Thymus (tissue), 11 donors: ENCODE measurements at regions not wholly inside any gene's neighbourhood (a gene's known extent, or its start where the extent isn't known, plus 50 kb on each side); places are given as distances from the start of the nearest gene placed in this dataset.

Experiments used
- DNase-seq, 9 donors: peaks; one replicate each; pipeline ENCODE4 v3.0.0-alpha.2; 2013; ENCODE audit warnings: low spot score in 9 of 9, low read depth in 6 of 9, missing footprints in 1 of 9
- H3K27ac ChIP-seq, 2 donors: one replicate each; pipeline ENCODE4 v1.5.1; 2013; ENCODE audit warnings: control low read depth in 1 of 2, low read depth in 1 of 2, low read length in 1 of 2, mild to moderate bottlenecking in 1 of 2, moderate library complexity in 1 of 2
- H3K27me3 ChIP-seq, 2 donors: one replicate each; pipeline ENCODE4 v1.5.1; 2013; ENCODE audit warnings: low read length in 1 of 2; ENCODE audit not compliant: control insufficient read depth in 2 of 2, insufficient read depth in 1 of 2
- H3K36me3 ChIP-seq, 2 donors: one replicate each; pipeline ENCODE4 v1.5.1; 2013; ENCODE audit warnings: low read length in 1 of 2, mild to moderate bottlenecking in 1 of 2, moderate library complexity in 1 of 2; ENCODE audit not compliant: control insufficient read depth in 2 of 2, insufficient read depth in 2 of 2
- H3K4me1 ChIP-seq, 2 donors: one replicate each; pipeline ENCODE4 v1.5.1; 2013; ENCODE audit warnings: low read length in 2 of 2; ENCODE audit not compliant: control insufficient read depth in 2 of 2, insufficient read depth in 2 of 2
- H3K4me3 ChIP-seq, 2 donors: one replicate each; pipeline ENCODE4 v1.5.1; 2013; ENCODE audit warnings: low read length in 2 of 2, control low read depth in 1 of 2, mild to moderate bottlenecking in 1 of 2
- H3K9me3 ChIP-seq, 2 donors: one replicate each; pipeline ENCODE4 v1.5.1; 2013; ENCODE audit warnings: low read length in 1 of 2, mild to moderate bottlenecking in 1 of 2; ENCODE audit not compliant: control insufficient read depth in 2 of 2, insufficient read depth in 1 of 2
- WGBS: extraction: QIAGEN DNeasy Blood & Tissue Kit; methylation state at CpG from one replicate; pipeline ENCODE4 v1.1.7; 2013; 5-methylcytosine and 5-hydroxymethylcytosine counted together
- donor health status: healthy.

- Histone ChIP-seq H3K4me3 (no peak overlapping the region), H3K4me1 (peaks cover 0 to 12% of the 10 kb centered on the region in 2 donors), H3K27ac (no peak overlapping the region), H3K27me3 (no peaks in the 10 kb centered on the region), H3K36me3 (no peaks in the 10 kb centered on the region), H3K9me3 (no peaks in the 10 kb centered on the region)
- DNase-seq = no peak
- WGBS = 97% methylated on average over 3 of the region's 3 CpGs
Measured at GRCh38 chr6:105750089-105750488, 336.0 kb upstream of the PRDM1 start.

- no peak overlapping the region for H3K27ac ChIP-seq
- no peak for DNase-seq
Measured at GRCh38 chr6:105748737-105749161, 337.4 kb upstream of the PRDM1 start.

GRCh38 chr6:105747823-105748405 is 338.2 kb upstream of the PRDM1 start:
- no peak overlapping the region for H3K4me3 ChIP-seq
- no peaks in the 10 kb centered on the region for H3K9me3 ChIP-seq
- peaks cover 0 to 12% of the 10 kb centered on the region in 2 donors for H3K4me1 ChIP-seq
- H3K27me3 ChIP-seq = no peaks in the 10 kb centered on the region
- no peaks in the 10 kb centered on the region for H3K36me3 ChIP-seq
- H3K27ac ChIP-seq = no peak overlapping the region
- WGBS = over 99% methylated on average over 3 of the region's 3 CpGs
- no peak for DNase-seq

More at GRCh38 chr6:105748737-105749161, 337.4 kb upstream of the PRDM1 start:
- H3K4me3 ChIP-seq = no peak overlapping the region
- H3K4me1 ChIP-seq = peaks cover 0 to 12% of the 10 kb centered on the region in 2 donors
- H3K9me3 ChIP-seq = no peaks in the 10 kb centered on the region
- no peaks in the 10 kb centered on the region for H3K27me3 ChIP-seq
- 87% methylated on average over 6 of the region's 6 CpGs for WGBS
- no peaks in the 10 kb centered on the region for H3K36me3 ChIP-seq

GRCh38 chr6:105746509-105746908 is 339.6 kb upstream of the PRDM1 start:
- Histone ChIP-seq H3K4me3 (no peak overlapping the region), H3K4me1 (peaks cover 0 to 12% of the 10 kb centered on the region in 2 donors), H3K36me3 (no peaks in the 10 kb centered on the region), H3K27me3 (no peaks in the 10 kb centered on the region), H3K9me3 (no peaks in the 10 kb centered on the region), H3K27ac (no peak overlapping the region)
- WGBS = 7% methylated on average over 1 of the region's 1 CpG
- peak in 1 of 9 donors; percentile 19 for DNase-seq

- H3K36me3 ChIP-seq = no peaks in the 10 kb centered on the region
- no peak overlapping the region for H3K4me3 ChIP-seq
- H3K9me3 ChIP-seq = no peaks in the 10 kb centered on the region
- peaks cover 0 to 12% of the 10 kb centered on the region in 2 donors for H3K4me1 ChIP-seq
- H3K27me3 ChIP-seq = no peaks in the 10 kb centered on the region
- 3% methylated on average over 1 of the region's 1 CpG for WGBS
- H3K27ac ChIP-seq = no peak overlapping the region
- no peak for DNase-seq
Measured at GRCh38 chr6:105746130-105746505, 340.0 kb upstream of the PRDM1 start.

GRCh38 chr6:105745464-105746129 is 340.5 kb upstream of the PRDM1 start:
- Histone ChIP-seq H3K27me3 (no peaks in the 10 kb centered on the region), H3K9me3 (no peaks in the 10 kb centered on the region), H3K4me3 (no peak overlapping the region), H3K27ac (no peak overlapping the region), H3K36me3 (no peaks in the 10 kb centered on the region), H3K4me1 (peaks cover 0 to 12% of the 10 kb centered on the region in 2 donors)
- WGBS = 95% methylated on average over 2 of the region's 2 CpGs
- no peak for DNase-seq

- WGBS = 19% methylated on average over 1 of the region's 1 CpG
- H3K4me3 ChIP-seq = no peak overlapping the region
Measured at GRCh38 chr6:105744815-105745214, 341.3 kb upstream of the PRDM1 start.

GRCh38 chr6:105740946-105741645 is 338.2 kb upstream of the PREP start:
- 96% methylated on average over 7 of the region's 7 CpGs for WGBS
- no peak for DNase-seq

More at GRCh38 chr6:105744815-105745214, 341.3 kb upstream of the PRDM1 start:
- Histone ChIP-seq H3K27ac (no peak overlapping the region), H3K27me3 (no peaks in the 10 kb centered on the region), H3K9me3 (no peaks in the 10 kb centered on the region), H3K4me1 (peaks cover 0 to 12% of the 10 kb centered on the region in 2 donors), H3K36me3 (no peaks in the 10 kb centered on the region)
- no peak for DNase-seq

GRCh38 chr6:105739764-105740163 is 336.9 kb upstream of the PREP start:
- DNase-seq = no peak
- Histone ChIP-seq H3K27me3 (no peaks in the 10 kb centered on the region), H3K4me1 (no peaks in the 10 kb centered on the region), H3K36me3 (no peaks in the 10 kb centered on the region), H3K4me3 (no peak overlapping the region), H3K27ac (no peak overlapping the region), H3K9me3 (no peaks in the 10 kb centered on the region)
- 96% methylated on average over 2 of the region's 2 CpGs for whole genome bisulfite sequencing

More at GRCh38 chr6:105740946-105741645, 338.2 kb upstream of the PREP start:
- Histone ChIP-seq H3K9me3 (no peaks in the 10 kb centered on the region), H3K4me1 (peaks cover 0 to 7% of the 10 kb centered on the region in 2 donors), H3K4me3 (no peak overlapping the region), H3K36me3 (no peaks in the 10 kb centered on the region), H3K27me3 (no peaks in the 10 kb centered on the region), H3K27ac (no peak overlapping the region)
